ENCODE measurements at regions not wholly inside any gene's neighbourhood (a gene's known extent, or its start where the extent isn't known, plus 50 kb on each side); places are given as distances from the start of the nearest gene placed in this dataset.

GRCh38 chr7:45978731-45979211 is 57.7 kb upstream of the IGFBP3 start:
- TF ChIP-seq EZH2phosphoT487 (IDR thresholded peaks at IDR 0.05; ENCODE audit: insufficient read depth, low read depth) (no peak), EZH2 (IDR thresholded peaks at IDR 0.05; ENCODE audit: insufficient read depth, poor library complexity, severe bottlenecking) (no peak)

Data from GM23248 (cell line).